Colonic mucosa (tissue), 4 donors: ENCODE measurements at regions not wholly inside any gene's neighbourhood (a gene's known extent, or its start where the extent isn't known, plus 50 kb on each side); places are given as distances from the start of the nearest gene placed in this dataset.

Experiments used
- DNase-seq: peaks from one replicate; pipeline ENCODE4 v3.0.0-alpha.2; 2020
- H3K27ac ChIP-seq: fragments of 200-600 bp; one replicate; pipeline ENCODE4 v1.8.0; 2021
- H3K27me3 ChIP-seq: fragments of 200-600 bp; one replicate; pipeline ENCODE4 v1.8.0; 2021
- H3K36me3 ChIP-seq: fragments of 200-600 bp; one replicate; pipeline ENCODE4 v1.8.0; 2021
- H3K4me1 ChIP-seq: fragments of 200-600 bp; one replicate; pipeline ENCODE4 v1.8.0; 2021; ENCODE audit warnings: mild to moderate bottlenecking
- H3K4me3 ChIP-seq: fragments of 200-600 bp; one replicate; pipeline ENCODE4 v1.8.0; 2021
- H3K9ac ChIP-seq, 2 donors: one replicate each; pipeline ENCODE4 v1.7.0; 2013; ENCODE audit warnings: control low read depth in 2 of 2, low read depth in 2 of 2, low read length in 2 of 2
- H3K9me3 ChIP-seq: fragments of 200-600 bp; one replicate; pipeline ENCODE4 v1.8.0; 2021
- intact Hi-C: fragments of 100-400 bp; cut with DNase I; formaldehyde crosslinking; loops from one replicate; pipeline ENCODE4 v1.14.1; 2022
- TF ChIP-seq, protein P1 (sequence below): fragments of 200-600 bp; IDR thresholded peaks from one replicate; pipeline ENCODE4 v1.8.0; 2022; ENCODE audit warnings: antibody characterized with exemption, mild to moderate bottlenecking
- donor health status: healthy.
- donor health status: DM: no; HTN: no; CAD: no.
- donor health status: DM: no; HTN: no; CAD: no.

DNA sequence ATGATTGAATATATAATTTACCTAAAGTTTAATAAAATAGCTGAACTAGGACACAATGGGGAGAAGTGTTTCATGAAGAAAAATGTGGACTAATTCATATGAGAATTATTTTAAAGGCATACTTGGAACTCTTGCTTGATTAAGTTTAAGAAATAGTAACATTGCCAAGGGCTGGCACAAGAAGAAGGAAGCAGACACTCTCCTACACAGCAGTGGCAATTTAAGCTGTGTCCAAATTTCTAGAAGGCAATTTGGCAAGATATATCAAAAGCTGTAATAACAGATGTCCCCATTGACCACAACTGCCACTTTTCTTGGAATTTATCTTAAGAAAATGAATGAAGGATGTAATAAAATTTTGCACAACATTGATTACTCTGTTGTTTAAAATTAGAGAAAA lies 209.5 kb upstream of the S100G start:
- intact Hi-C loops: no loop called here
- H3K27ac ChIP-seq: no peak overlapping the region
- no peaks in the 10 kb centered on the region for H3K36me3 ChIP-seq
- no peaks in the 10 kb centered on the region for H3K27me3 ChIP-seq
- no peak overlapping the region for H3K9ac ChIP-seq
- no peak overlapping the region for H3K4me3 ChIP-seq
- DNase-seq: no peak
- TF ChIP-seq, protein P1, sequence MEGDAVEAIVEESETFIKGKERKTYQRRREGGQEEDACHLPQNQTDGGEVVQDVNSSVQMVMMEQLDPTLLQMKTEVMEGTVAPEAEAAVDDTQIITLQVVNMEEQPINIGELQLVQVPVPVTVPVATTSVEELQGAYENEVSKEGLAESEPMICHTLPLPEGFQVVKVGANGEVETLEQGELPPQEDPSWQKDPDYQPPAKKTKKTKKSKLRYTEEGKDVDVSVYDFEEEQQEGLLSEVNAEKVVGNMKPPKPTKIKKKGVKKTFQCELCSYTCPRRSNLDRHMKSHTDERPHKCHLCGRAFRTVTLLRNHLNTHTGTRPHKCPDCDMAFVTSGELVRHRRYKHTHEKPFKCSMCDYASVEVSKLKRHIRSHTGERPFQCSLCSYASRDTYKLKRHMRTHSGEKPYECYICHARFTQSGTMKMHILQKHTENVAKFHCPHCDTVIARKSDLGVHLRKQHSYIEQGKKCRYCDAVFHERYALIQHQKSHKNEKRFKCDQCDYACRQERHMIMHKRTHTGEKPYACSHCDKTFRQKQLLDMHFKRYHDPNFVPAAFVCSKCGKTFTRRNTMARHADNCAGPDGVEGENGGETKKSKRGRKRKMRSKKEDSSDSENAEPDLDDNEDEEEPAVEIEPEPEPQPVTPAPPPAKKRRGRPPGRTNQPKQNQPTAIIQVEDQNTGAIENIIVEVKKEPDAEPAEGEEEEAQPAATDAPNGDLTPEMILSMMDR: no peak
- no peaks in the 10 kb centered on the region for H3K9me3 ChIP-seq
- H3K4me1 ChIP-seq: no peaks in the 10 kb centered on the region

DNA sequence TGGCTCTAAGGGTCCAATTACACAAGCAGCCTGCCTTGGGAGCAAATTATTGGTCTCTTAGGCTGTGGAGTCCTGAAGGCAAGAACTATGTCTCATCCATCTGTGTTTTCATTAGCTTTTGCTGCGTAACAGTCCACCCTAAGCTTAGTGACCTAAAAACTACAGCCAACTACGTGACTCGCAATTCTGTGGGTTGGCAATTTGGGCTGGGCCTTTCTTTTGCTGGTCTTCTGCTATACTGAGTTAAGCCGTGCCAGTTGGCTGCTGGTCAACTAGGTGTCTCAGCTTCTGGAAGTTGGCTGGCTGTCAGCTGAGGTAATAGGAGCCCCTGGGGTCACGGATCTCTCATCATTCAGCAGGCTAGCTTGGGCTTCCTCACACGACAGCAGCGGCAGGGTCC lies 205.6 kb upstream of the S100G start:
- no peak overlapping the region for H3K9ac ChIP-seq
- intact Hi-C loops: no loop called here
- TF ChIP-seq, protein P1: no peak
- H3K27me3 ChIP-seq: no peaks in the 10 kb centered on the region
- DNase-seq: no peak
- no peak overlapping the region for H3K4me3 ChIP-seq
- no peaks in the 10 kb centered on the region for H3K9me3 ChIP-seq
- H3K27ac ChIP-seq: no peak overlapping the region
- H3K4me1 ChIP-seq: no peaks in the 10 kb centered on the region
- no peaks in the 10 kb centered on the region for H3K36me3 ChIP-seq

DNA sequence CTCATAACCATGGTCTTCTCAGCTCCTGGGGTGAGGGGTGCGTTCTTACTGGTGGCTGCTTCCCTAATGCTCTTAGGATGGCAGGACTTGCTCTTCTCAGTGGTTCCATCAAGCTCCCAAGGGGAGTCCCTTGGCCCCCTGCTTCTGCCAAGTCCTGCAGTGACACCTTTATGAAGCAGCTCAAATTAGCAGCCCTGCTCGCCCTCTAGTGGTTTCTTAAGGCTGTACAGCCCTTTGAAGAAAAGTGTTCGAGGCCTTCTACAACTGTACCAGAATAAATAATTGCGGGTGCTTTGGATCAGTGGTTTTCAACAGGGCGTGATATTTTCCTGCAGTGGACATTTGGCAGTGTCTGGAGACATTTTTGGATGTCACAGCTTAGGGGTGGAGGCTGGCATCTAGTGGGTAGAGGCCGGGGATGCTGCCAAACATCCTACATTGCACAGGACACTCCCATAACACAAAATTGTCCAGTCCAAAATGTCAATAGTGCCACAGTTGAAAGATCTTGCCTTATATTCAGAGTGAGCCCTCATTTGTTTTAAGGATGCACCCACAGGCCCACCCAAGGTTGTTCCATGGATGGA lies 204.7 kb upstream of the S100G start:
- no peaks in the 10 kb centered on the region for H3K4me1 ChIP-seq
- H3K27me3 ChIP-seq: no peaks in the 10 kb centered on the region
- TF ChIP-seq, protein P1: peak; percentile 67
- intact Hi-C loops: no loop called here
- peak; percentile 26 for DNase-seq
- H3K27ac ChIP-seq: no peak overlapping the region
- H3K9ac ChIP-seq: no peak overlapping the region
- no peak overlapping the region for H3K4me3 ChIP-seq
- no peaks in the 10 kb centered on the region for H3K9me3 ChIP-seq
- no peaks in the 10 kb centered on the region for H3K36me3 ChIP-seq

DNA sequence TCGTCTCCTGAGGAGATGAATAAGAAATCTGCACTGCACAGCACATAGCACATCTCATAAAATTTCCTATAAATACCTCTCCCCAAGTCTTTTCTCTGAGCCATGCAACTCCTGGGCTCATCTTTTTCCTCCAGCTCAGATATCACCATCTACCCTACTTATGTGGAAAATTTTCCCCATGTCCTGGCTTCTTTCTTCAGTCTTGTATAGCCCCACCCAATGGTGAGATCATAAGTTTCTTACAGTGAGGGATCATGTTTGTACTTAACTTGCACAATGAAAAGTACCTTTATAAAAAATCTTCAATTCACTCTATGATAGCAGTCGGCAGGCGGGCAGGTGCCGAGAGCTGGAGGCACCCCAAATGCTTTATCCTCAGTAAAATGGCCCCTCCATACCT lies 198.6 kb upstream of the S100G start:
- H3K36me3 ChIP-seq: no peaks in the 10 kb centered on the region

DNA sequence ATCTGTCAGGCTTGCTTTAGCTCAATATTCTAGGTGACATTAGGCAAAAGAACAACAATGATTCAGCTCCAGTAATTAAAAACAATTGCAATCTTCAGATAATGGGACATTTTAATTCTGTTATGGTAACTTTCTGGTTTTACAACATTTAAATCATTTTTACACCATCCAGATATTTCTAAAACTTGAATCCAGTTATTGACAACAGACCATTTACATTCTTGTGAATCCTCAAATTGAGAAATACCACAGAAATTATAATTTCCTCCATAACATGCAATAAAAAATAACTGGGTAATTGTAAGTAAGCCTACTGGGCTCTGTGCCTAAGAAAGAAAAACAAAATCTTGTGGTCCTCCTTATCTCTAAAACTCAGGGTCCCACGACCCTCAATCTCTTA lies 195.0 kb upstream of the S100G start:
- H3K4me3 ChIP-seq: no peak overlapping the region
- H3K27me3 ChIP-seq: no peaks in the 10 kb centered on the region
- H3K27ac ChIP-seq: no peak overlapping the region
- intact Hi-C loops: no loop called here
- H3K9me3 ChIP-seq: no peaks in the 10 kb centered on the region
- H3K9ac ChIP-seq: no peak overlapping the region
- H3K4me1 ChIP-seq: no peaks in the 10 kb centered on the region
- no peak for DNase-seq
- no peaks in the 10 kb centered on the region for H3K36me3 ChIP-seq
- TF ChIP-seq, protein P1: no peak

More for the DNA sequence above, 198.6 kb upstream of the S100G start:
- H3K27me3 ChIP-seq: no peaks in the 10 kb centered on the region
- intact Hi-C loops: no loop called here
- H3K9ac ChIP-seq: no peak overlapping the region
- H3K27ac ChIP-seq: no peak overlapping the region
- H3K9me3 ChIP-seq: no peaks in the 10 kb centered on the region
- H3K4me1 ChIP-seq: no peaks in the 10 kb centered on the region
- TF ChIP-seq, protein P1: no peak
- H3K4me3 ChIP-seq: no peak overlapping the region
- no peak for DNase-seq
